SHP77 treated with DMSO at 0.1 percent for 48 hours (cell line): ENCODE measurements at regions not wholly inside any gene's neighbourhood (a gene's known extent, or its start where the extent isn't known, plus 50 kb on each side); places are given as distances from the start of the nearest gene placed in this dataset.
"Not testable (repeated sequence)": the region's sequence is repeated elsewhere in the genome, so short reads cannot be mapped to it uniquely, and the experiment has no call there.

ENCODE experiments used
- DNase-seq: peaks from one replicate; lab custom pipeline; 2025; lab: John Stamatoyannopoulos, UW

DNA sequence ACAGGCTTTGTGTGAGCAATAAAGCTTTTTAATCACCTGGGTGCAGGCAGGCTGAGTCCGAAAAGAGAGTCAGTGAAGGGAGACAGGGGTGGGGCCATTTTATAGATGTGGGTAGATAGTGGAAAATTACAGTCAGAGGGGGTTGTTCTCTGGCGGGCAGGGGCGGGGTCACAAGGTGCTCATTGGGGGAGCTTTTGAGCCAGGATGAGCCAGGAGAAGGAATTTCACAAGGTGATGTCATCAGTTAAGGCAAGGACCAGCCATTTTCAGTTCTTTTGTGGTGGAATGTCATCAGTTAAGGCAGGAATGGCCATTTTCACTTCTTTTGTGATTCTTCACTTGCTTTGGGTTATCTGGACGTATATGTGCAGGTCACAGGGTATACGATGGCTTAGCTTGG, 571.3 kb upstream of the PCDH7 start:
- not testable (repeated sequence) for DNase-seq

DNA sequence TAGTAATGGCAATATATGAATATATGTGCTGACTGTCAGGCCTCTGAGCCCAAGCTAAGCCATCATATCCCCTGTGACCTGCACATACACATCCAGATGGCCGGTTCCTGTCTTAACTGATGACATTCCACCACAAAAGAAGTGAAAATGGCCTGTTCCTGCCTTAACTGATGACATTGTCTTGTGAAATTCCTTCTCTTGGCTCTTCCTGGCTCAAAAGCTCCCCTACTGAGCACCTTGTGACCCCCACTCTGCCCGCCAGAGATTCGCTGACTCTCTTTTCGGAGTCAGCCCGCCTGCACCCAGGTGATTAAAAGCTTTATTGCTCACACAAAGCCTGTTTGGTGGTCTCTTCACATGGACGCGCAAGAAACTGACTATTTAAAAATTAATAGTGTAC, 570.6 kb upstream of the PCDH7 start:
- DNase-seq = not testable (repeated sequence)

DNA sequence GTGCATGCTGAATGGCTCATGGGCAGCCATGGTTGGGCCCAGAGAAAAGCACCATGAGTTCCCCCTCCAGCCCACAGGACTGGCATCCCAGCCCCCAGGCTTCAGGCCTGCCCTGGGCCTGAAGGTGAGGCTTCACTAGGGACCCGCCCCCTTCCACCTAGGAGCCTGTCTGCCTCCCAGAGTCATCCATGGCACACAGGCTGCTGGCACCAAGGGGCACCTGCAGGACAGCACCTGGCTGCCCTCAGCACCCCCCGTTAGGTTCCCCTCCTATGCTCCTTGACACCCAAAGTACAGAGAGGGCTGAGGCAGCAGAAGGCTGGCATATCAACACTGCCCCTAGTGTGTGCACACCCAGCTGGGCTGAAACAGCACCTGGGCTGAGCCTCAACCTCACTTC, 566.7 kb upstream of the PCDH7 start:
- no peak for DNase-seq

DNA sequence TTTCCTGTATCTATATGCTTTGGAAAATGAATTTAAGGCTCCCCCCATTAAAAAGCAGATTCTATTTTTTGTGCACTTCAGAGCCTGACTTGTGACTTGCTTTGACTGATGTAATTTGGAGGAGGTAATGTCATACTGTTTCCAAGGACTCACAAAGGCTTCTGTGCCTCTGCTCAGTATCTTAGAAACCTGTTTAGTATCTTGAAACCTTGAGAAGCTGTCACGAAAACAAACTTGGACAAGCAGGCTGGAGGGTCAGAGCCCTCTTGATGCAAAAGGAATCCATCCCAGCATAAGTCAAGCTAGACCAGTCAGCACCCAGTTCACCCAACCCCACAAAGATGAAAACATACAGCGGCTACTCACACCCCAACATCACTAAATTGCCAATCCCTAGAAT, 560.0 kb upstream of the PCDH7 start:
- DNase-seq = no peak

DNA sequence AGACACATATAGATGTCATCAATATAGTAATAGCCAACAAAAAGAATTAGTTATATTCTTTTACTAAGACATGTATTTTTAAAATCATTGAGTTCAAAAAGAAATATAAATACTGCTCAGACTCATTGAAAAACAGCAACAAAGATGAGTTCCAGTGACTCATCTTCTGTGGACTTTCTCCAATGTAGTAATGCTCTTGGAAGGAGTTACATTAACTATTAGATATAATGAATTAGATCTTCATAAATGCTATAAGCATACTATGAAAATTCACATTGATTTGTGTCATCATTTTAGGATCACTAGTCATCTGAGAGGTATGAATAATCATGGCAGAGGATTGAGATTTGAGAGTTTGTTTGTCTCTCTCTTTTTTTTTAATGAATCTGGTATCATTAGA, 547.8 kb upstream of the PCDH7 start:
- DNase-seq = no peak

DNA sequence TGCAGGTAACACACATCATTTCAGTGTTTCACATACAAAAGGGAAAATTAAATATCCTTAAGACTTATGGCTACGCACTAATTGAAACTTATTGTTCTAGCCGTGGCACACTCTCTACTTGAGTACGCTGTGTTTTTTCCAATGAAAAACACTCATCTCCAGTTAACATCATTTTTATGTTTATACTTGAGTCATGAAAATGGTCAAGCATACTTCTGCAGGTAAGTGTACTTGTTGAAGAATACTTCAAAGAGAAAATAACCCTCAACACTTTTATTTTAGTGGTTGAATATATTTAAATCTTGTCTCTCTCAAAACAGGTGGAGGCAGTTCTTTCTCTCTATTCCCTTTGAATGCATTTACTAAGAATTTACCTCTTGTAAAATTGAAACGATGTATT, 538.7 kb upstream of the PCDH7 start:
- no peak for DNase-seq

DNA sequence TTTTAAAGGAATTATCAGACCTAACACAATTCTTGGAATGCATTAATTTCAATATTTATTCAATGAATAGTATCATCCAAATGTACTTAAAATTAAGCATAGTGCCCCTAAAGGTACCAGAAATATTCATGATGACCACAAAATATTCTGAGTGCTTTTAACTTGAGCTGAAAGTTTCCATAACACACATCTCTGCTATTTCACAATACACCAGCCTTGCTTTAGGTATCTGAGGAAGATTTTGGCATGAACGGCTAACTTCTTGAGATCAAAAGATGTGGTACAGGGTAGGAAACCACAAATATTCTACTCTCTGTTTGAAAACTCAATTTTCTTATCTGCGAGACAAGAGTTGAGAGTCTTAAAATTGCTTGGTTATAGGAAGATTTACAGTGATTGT, 538.3 kb upstream of the PCDH7 start:
- DNase-seq = no peak

GRCh38 chr4:30182786-30183185, 537.4 kb upstream of the PCDH7 start:
- no peak for DNase-seq

- DNase-seq = no peak
Measured at GRCh38 chr4:30191902-30192301, 528.3 kb upstream of the PCDH7 start.

DNA sequence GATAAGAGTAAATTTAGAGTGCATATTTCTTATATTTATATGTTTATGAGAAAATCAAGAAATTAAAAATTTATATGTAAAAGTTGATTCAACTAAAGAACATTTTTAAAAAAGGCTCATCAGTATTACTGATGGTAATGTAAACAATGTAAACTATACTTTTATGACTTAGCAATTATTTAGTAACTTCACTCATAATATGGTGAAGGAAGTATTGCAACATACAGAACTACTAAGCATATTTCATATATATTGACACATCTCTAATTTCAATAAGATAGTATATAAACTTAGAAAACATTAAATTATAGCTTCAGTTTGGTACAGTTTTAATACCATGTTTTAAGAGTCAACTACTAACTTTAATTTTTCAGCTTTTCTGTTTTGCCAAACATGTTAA, 512.8 kb upstream of the PCDH7 start:
- no peak for DNase-seq

DNA sequence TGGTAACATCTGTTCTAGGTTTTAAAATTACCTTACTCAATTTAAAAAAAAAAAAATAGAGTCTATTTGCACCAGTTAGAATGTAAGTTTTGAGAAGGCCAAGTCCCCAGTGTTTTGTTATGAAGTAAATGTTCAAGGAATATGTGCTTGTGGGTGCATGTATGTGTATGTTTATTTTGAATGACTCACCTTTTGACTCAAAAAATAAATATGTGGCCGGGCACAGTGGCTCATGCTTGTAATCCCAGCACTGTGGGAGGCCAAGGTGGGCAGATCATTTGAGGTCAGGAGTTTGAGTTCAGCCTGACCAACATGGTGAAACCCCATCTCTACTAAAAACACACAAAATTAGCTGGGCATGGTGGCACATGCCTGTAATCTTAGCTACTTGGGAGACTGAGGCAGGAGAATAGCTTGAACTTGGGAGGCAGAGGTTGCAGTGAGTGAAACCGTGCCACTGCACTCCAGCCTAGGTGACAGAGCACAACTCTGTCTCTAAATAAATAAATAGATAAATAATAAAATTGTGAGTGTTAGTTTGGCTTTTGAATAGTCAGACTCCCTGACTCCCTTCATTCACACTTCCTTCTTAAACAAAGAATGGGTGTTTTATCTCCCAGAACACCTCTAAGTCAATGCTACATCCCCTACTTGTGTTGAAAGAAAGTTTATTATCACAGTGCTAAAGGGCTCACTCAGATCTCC, 511.3 kb upstream of the PCDH7 start:
- no peak for DNase-seq

GRCh38 chr4:30215973-30216372, 504.2 kb upstream of the PCDH7 start:
- not testable (repeated sequence) for DNase-seq

DNA sequence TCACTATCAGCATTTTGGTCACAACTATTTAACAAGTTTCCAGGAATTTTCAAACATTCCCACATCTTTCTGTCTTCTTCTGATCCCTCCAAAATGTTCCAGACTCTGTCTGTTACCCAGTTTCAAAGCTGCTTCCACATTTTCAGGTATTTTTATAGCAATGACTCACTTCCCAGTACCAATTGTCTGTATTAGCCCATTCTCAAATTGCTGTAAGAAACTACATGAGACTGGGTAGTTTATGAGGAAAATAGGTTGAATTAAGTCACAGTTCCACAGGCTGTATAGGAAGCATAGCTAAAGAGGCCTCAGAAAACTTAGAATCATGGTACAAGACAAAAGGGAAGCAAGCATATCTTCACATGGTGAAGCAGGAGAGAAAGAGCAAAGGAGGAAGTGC, 475.0 kb upstream of the PCDH7 start:
- no peak for DNase-seq

DNA sequence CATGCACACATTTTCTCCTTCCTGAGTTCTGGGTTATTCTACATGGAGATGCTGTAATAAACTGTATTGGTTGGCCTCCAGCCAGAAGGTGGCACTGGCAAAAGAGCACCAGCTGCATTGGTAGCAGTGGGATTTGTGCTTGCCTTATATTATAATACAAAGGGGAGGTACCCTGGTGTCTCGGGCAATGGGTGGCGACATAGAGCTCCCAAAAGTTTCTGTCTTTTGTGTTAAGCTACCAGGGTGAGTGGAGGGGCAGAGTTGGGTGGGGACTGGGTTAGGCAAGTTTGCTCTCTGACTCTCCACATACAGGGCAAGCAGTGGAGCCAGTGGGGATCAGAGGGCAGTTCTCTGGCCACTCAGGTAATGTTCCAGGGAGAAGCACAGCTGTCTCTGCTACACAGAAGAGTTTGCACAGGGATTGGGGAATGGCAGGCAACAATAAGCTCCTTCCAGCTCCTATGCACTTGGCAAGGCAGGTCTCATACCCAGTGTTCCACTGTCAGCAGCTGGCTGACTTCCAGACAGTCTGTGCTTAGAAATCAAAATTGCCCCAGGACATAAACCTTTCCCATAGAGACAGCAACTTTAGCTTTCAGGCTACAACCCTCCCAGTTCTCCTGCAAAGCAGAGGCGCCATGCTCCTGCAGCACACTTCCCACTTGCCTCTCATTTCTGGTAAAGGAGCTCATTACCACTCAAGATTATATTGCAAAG, 463.9 kb upstream of the PCDH7 start:
- DNase-seq = no peak

GRCh38 chr4:30258949-30259348, 461.2 kb upstream of the PCDH7 start:
- no peak for DNase-seq

DNA sequence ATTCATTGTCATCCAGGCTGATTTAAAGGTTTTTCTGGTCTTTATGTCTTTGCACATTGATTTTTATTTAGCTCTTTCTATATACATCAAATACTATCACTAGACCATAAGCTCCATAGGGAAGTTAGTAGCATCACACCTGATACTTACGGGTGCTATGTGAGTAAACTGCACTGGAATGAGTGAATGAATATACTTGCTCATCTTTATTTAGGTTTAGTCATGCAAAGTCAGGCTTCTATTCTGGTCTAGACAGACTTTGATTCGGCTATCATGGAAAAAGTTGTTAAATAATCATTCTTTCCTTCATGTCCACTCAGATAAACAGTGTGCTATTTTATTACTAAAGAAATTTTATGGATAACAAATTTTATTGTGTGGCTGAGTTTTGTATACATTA, 457.8 kb upstream of the PCDH7 start:
- DNase-seq = no peak

DNA sequence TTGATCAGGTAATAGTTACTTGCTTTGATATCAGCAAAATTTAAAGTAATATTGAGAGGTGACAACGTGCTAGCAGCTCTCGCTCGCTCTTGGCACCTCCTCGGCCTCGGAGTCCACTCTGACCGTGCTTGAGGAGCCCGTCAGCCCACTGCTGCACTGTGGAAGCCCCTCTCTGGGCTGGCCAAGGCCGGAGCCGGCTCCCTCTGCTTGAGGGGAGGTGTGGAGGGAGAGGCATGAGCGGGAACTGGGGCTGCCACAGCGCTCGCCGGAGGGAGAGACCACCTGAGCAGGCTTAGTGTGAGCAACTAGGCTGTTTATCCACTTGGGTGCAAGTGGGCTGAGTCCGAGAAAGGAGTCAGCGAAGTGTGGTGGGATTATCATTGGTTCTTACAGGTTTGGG, 455.7 kb upstream of the PCDH7 start:
- DNase-seq = no peak

GRCh38 chr4:30265716-30266115, 454.5 kb upstream of the PCDH7 start:
- no peak for DNase-seq

GRCh38 chr4:30268370-30268769, 451.8 kb upstream of the PCDH7 start:
- DNase-seq = no peak

GRCh38 chr4:30269850-30270249, 450.3 kb upstream of the PCDH7 start:
- no peak for DNase-seq

GRCh38 chr4:30281986-30282385, 438.2 kb upstream of the PCDH7 start:
- DNase-seq = no peak

DNA sequence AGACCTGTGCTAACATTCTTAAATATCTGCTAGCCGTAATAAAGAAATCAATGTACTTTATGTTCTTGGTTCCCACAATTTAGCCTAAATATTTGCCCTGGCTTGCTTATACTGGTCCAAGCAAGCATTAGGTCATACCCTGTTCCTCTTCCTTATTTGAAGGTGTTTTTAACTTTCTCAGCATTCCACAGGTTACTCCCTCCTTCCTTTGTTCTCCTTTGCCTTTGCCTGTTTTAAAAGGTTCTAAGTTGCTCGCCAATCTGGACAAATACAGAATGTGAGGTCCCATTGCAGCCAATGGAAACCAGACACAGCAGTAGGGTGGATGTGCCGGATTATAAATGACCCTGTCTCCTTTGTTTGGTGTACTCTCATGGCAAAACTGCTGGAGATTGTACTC, 436.8 kb upstream of the PCDH7 start:
- no peak for DNase-seq

GRCh38 chr4:30294295-30294694, 425.9 kb upstream of the PCDH7 start:
- no peak for DNase-seq

DNA sequence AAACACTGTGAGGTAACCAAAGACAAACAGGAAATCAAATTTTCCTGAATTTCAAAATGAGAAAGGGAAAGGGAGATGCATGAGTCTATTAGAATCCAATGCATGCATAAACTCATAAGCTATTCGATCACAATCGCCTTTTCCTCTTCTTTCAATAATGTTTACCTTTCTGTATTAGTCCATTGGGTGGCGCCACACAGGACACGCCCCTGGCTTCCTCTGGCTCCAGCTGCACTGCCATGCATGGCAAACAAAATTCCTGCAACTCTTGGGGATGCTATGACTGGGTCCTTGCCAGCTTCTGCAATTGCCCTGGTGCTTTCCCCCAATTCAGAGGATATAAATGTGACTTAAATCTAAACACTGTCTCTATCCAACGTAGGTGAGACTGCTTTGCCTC, 424.5 kb upstream of the PCDH7 start:
- no peak for DNase-seq
